ENCODE measurements at regions not wholly inside any gene's neighbourhood (a gene's known extent, or its start where the extent isn't known, plus 50 kb on each side); places are given as distances from the start of the nearest gene placed in this dataset.
"Not testable (repeated sequence)": the region's sequence is repeated elsewhere in the genome, so short reads cannot be mapped to it uniquely, and the experiment has no call there.

DNA sequence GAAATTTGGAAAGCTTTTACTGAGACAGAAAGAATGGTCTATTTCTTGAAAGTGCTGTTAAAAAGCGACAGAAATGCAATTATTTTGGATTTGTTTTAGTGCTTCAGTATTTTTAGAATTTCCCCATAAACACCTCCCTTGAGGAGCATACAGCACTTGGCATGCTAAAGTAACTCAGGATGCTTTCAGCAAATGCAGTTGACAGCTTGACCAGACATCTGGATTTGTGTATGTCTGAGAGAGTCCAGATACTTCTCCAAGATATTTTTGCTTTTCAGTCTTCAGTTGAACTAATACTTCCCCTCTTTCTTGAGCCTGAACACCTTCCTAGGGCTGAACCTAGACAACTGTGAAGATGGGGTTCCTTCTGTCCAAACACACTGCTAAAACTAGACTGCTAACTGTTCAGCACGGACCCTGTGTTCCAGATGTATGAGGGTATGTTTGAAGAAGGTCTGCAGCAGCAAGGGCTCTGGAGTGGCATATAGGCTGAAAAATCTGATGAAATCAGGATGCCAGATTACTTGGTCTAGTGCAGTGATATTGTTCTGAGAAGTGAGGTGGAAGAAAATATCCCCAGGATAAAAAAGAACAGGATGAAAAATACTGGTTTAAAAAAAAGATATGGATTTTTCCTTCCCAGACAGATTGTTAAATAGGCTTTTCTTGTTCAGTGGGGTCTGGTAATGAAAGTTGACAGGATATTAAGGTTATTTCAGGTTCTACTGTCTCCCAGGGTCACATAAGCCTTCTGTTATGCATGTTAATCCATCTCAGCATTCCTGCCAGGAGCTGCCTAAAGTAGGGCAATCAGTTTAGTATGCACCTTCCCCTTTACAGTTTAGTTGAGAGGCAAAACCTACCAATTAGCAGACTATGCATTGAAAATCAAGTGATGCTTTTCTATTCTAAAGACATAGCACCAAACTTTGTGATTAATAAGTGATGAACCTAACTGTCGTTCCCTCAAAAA is 516.9 kb upstream of the TBL1XR1 start:
- peak; percentile 33 for DNase-seq (ENCODE audit: low spot score)

DNA sequence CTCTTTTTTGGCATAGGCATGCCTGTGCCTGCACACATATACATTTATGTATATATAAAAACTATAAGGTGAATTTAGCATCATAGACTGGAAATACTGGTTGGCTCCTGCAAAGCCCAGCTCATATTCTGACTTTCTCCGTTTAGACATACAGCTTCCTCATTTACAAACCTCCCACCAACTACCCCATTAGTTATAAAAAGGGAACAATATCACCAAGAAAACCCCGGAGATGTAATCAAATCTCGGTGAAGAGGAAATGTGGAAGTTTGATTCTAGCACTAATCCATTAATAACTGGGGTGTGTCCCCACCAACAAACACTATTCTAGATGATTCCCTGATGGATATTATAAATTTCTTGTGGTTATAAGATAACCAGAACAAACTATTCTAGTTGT is 517.7 kb upstream of the TBL1XR1 start:
- DNase-seq (ENCODE audit: low spot score) = no peak

GRCh38 chr3:177715980-177716379 is 518.7 kb upstream of the TBL1XR1 start:
- DNase-seq (ENCODE audit: low spot score) = no peak

GRCh38 chr3:177720927-177721326 is 523.6 kb upstream of the TBL1XR1 start:
- not testable (repeated sequence) for DNase-seq (ENCODE audit: low spot score)

DNA sequence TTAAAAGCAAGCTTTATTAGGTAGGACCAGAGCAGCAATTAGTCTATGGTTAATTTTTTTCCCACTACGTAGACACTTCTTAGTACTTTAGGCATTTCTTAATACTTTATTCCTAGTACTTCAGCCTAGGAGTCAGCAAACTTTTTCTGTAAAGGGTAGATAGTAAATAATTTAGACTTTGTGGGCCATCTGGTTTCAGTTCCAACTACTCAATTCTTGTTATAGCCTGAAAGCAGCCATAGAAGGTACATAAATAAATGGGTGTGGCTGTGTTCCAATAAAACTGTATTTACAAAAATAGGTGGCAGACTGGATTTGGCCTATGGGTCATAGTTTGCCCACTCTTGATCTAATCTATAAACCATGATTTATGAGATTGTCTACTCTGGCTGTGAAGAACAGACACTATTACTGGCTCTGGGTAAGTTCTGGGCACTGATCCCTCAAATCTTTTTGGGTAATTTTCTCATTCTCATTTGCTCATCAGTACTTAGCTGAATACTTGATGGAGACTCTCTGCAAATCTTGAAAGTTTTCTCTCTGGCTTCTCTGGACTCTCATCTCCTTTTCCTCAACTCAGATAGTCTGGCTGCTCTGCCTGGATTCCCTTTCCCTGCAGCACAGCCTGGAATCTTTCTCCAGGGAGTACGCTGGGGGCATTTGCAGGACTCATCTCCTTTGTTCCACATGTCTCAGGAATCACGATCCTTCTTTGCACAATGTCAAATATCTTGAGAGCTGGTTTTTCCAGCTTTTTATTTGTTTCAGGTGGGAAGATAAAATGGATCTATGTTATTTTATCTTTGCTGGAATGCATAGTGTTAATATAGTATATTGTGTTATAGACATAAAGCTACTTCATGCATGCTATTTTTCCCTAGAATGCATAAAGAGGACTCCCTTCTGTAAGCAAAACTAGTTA is 524.8 kb upstream of the TBL1XR1 start:
- no peak for DNase-seq (ENCODE audit: low spot score)

GRCh38 chr3:177724020-177724638 is 526.8 kb upstream of the TBL1XR1 start:
- DNase-seq (ENCODE audit: low spot score) = no peak

DNA sequence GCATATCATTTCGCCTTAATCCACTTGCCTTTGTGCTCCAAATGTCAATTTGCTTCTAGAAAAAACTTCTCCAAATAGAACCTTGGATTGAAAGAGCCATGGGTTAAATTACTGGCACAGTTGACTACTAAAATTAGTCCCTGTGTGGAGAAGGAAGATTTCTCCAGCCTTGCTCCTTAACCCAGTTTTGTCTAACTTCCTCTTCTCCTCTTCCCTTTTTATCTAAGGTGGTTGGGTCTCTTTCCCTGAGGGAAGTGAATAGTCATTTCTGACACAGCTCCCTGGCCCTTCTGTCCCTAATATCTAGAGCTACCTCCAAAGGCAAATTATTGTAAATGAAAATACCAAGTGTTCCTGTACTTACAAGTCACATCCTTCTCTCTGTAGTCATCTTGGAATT is 527.9 kb upstream of the TBL1XR1 start:
- DNase-seq (ENCODE audit: low spot score) = no peak

DNA sequence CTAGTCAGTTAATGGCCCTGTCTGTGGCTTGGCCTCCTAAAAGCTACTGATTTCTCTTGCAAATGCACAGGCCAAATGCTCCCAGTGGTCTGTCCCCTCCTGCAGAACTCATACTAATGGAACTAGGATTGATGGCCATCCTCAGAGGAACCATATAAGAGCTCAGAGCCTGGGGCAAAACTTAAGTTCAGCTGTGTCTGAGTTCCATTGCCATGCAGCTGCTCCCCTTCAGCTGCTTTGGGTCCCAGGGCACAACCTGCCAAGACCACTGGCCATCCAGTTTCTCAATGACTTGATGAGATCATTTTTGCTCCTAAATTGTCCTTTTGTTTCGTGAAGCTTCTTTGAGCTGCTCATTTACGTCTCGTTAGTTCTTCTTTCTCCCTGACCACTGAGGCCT is 529.5 kb upstream of the TBL1XR1 start:
- no peak for DNase-seq (ENCODE audit: low spot score)

- no peak for DNase-seq (ENCODE audit: low spot score)
These were observed 532.8 kb upstream of the TBL1XR1 start for GRCh38 chr3:177729956-177730681.

DNA sequence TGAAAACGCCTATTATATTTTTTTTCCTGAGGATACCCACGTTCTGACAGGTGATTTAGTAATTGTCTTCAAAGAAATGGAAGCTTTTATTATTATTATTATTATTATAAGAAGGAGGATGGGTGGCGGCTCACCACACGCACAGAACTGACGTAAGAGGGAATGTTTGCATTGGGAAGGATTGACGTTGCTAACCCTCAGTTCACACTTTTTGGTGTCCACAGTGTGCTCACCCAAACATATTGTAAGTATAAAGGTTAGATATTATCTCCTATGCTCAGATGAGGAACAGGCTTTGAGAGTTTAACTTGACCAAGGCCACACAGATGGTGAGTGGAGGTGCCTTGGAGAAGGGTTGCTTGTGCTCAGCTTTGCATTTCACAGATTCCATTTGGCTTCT is 533.5 kb upstream of the TBL1XR1 start:
- no peak for DNase-seq (ENCODE audit: low spot score)

GRCh38 chr3:177731644-177732268 is 534.5 kb upstream of the TBL1XR1 start:
- DNase-seq (ENCODE audit: low spot score) = no peak

GRCh38 chr3:177733233-177733632 is 536.0 kb upstream of the TBL1XR1 start:
- DNase-seq (ENCODE audit: low spot score) = no peak

DNA sequence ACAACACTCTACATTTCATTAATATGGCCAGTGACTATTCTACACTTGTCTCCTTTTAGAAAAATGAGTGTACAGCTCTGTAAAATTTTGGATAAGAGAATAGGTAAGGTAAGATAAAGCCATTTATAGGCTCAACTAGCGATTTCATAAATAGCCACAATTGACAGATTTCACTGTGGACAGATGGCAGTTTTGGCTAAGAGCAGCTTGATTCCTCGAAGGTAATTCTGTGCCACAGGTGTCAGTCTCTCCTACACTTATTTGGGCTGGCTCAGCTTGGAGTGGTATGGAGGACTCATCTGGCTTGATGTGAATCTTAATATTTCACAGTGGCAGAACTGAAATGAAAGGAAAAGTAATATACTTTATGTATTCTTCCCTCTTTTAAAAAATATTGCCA is 536.7 kb upstream of the TBL1XR1 start:
- no peak for DNase-seq (ENCODE audit: low spot score)

GRCh38 chr3:177735431-177735830 is 538.1 kb upstream of the TBL1XR1 start:
- no peak for DNase-seq (ENCODE audit: low spot score)

- no peak for DNase-seq (ENCODE audit: low spot score)
These were observed 542.2 kb upstream of the TBL1XR1 start for GRCh38 chr3:177739461-177739860.

DNA sequence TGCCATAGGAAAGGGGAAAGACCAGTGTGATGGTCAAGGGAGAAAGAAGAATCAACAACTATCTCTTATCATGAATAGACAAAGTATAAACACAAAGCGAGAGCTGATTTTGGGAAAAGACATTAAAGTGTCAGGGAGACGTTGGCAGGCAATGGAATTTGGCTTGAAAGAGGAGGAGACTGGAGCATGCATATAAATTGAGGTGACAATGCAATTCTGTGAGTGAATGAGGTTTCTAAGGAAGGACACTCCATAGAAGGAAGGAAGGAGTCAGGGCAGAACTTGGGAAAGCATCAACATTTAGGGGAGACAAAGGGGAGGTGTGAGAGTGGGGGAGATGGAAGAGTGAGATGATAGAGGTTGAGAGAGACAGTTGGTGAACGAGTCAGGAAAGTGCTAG is 543.0 kb upstream of the TBL1XR1 start:
- DNase-seq (ENCODE audit: low spot score) = no peak

GRCh38 chr3:177742273-177742672 is 545.0 kb upstream of the TBL1XR1 start:
- no peak for DNase-seq (ENCODE audit: low spot score)

GRCh38 chr3:177743173-177743890 is 546.0 kb upstream of the TBL1XR1 start:
- no peak for DNase-seq (ENCODE audit: low spot score)

- no peak for DNase-seq (ENCODE audit: low spot score)
These were observed 547.8 kb upstream of the TBL1XR1 start for GRCh38 chr3:177744873-177745606.

GRCh38 chr3:177745607-177746005 is 548.3 kb upstream of the TBL1XR1 start:
- DNase-seq (ENCODE audit: low spot score) = no peak
